Upper lobe of left lung (tissue), 4 donors: ENCODE measurements at regions not wholly inside any gene's neighbourhood (a gene's known extent, or its start where the extent isn't known, plus 50 kb on each side); places are given as distances from the start of the nearest gene placed in this dataset.

Experiments used
- CTCF ChIP-seq, 6 experiments: fragments of 450-650 bp in 4 of 6; fragments of 200-600 bp in 2 of 6; sonication (generic) in 2 of 6; IDR thresholded peaks; one replicate each; pipeline ENCODE4 v1.5.1; 2016 to 2019; ENCODE audit warnings: antibody characterized with exemption in 6 of 6
- POLR2A ChIP-seq, 4 donors: fragments of 450-650 bp; IDR thresholded peaks; one replicate each; pipeline ENCODE4 v1.5.1; 2016 to 2017; ENCODE audit warnings: antibody characterized with exemption in 4 of 4, mild to moderate bottlenecking in 2 of 4

- TF ChIP-seq POLR2A (IDR thresholded peaks at IDR 0.05) = no peak
- no peak for TF ChIP-seq CTCF (IDR thresholded peaks at IDR 0.05)
Measured at GRCh38 chr2:66889632-66889882, 454.6 kb downstream of the MEIS1 start.
